Right forelimb (tissue), 1 donor: ENCODE measurements at regions not wholly inside any gene's neighbourhood (a gene's known extent, or its start where the extent isn't known, plus 50 kb on each side); places are given as distances from the start of the nearest gene placed in this dataset.
"Not testable (repeated sequence)": the region's sequence is repeated elsewhere in the genome, so short reads cannot be mapped to it uniquely, and the experiment has no call there.

Source experiments
- DNase-seq: peaks from one replicate; pipeline ENCODE4 v3.0.0-alpha.2; 2018

- DNase-seq = not testable (repeated sequence)
These were observed 141.0 kb downstream of the RTP5 start for GRCh38 chr2:242010252-242011166.

GRCh38 chr2:242011167-242011513 is 141.6 kb downstream of the RTP5 start:
- DNase-seq = no peak

- no peak for DNase-seq
These were observed 142.0 kb downstream of the RTP5 start for GRCh38 chr2:242011516-242011915.

- DNase-seq = no peak
These were observed 142.6 kb downstream of the RTP5 start for GRCh38 chr2:242011991-242012764.

- no peak for DNase-seq
These were observed 143.6 kb downstream of the RTP5 start for GRCh38 chr2:242012956-242013764.

- no peak for DNase-seq
These were observed 144.2 kb downstream of the RTP5 start for GRCh38 chr2:242013771-242014170.

GRCh38 chr2:242015108-242016065 is 145.9 kb downstream of the RTP5 start:
- DNase-seq = no peak

- no peak for DNase-seq
These were observed 147.6 kb downstream of the RTP5 start for GRCh38 chr2:242017086-242017485.

- DNase-seq = not testable (repeated sequence)
These were observed 148.9 kb downstream of the RTP5 start for GRCh38 chr2:242018416-242018815.

- no peak for DNase-seq
These were observed 149.8 kb downstream of the RTP5 start for GRCh38 chr2:242019344-242019743.

- no peak for DNase-seq
These were observed 150.9 kb downstream of the RTP5 start for GRCh38 chr2:242020196-242021004.

GRCh38 chr2:242022550-242023290 is 153.2 kb downstream of the RTP5 start:
- no peak for DNase-seq

GRCh38 chr2:242024751-242025355 is 155.3 kb downstream of the RTP5 start:
- no peak for DNase-seq

GRCh38 chr2:242027676-242028450 is 158.3 kb downstream of the RTP5 start:
- DNase-seq = no peak

- no peak for DNase-seq
These were observed 160.1 kb downstream of the RTP5 start for GRCh38 chr2:242029422-242030225.

- DNase-seq = no peak
These were observed 160.7 kb downstream of the RTP5 start for GRCh38 chr2:242030226-242030575.

GRCh38 chr2:242030858-242031257 is 161.3 kb downstream of the RTP5 start:
- no peak for DNase-seq

GRCh38 chr2:242031481-242032019 is 162.0 kb downstream of the RTP5 start:
- no peak for DNase-seq
